ENCODE measurements at regions not wholly inside any gene's neighbourhood (a gene's known extent, or its start where the extent isn't known, plus 50 kb on each side); places are given as distances from the start of the nearest gene placed in this dataset.

- Histone ChIP-seq H3K9me3 (no peaks in the 10 kb centered on the region), H3K36me3 (ENCODE audit: low read depth) (no peaks in the 10 kb centered on the region), H3K4me3 (no peak overlapping the region), H3K4me1 (ENCODE audit: low read depth) (no peaks in the 10 kb centered on the region)
- DNase-seq, result no peak
- ATAC-seq, result no peak
- intact Hi-C loops (cut with DNase I, micrococcal nuclease), result no loop called here
- no peak for TF ChIP-seq CTCF (IDR thresholded peaks at IDR 0.05)
Measured at GRCh38 chr20:55354720-55355119, 650.6 kb downstream of the CBLN4 start.

- TF ChIP-seq CTCF (IDR thresholded peaks at IDR 0.05), result no peak
- Histone ChIP-seq H3K4me3 (no peak overlapping the region), H3K9me3 (no peaks in the 10 kb centered on the region), H3K4me1 (ENCODE audit: low read depth) (no peaks in the 10 kb centered on the region), H3K36me3 (ENCODE audit: low read depth) (no peaks in the 10 kb centered on the region)
- DNase-seq (no peak), ATAC-seq (no peak)
- intact Hi-C loops (cut with DNase I, micrococcal nuclease), result no loop called here
Measured at GRCh38 chr20:55353206-55353605, 652.1 kb downstream of the CBLN4 start.

- intact Hi-C loops (cut with DNase I, micrococcal nuclease), result no loop called here
- TF ChIP-seq CTCF (IDR thresholded peaks at IDR 0.05), result no peak
- no peaks in the 10 kb centered on the region for H3K36me3 ChIP-seq (ENCODE audit: low read depth)
- no peak overlapping the region for H3K4me3 ChIP-seq
- H3K9me3 ChIP-seq, result no peaks in the 10 kb centered on the region
- ATAC-seq, result no peak
- DNase-seq, result no peak
- H3K4me1 ChIP-seq (ENCODE audit: low read depth), result no peaks in the 10 kb centered on the region
Measured at GRCh38 chr20:55348223-55348622, 657.1 kb downstream of the CBLN4 start.

GRCh38 chr20:55342822-55343221 is 662.5 kb downstream of the CBLN4 start:
- TF ChIP-seq CTCF (IDR thresholded peaks at IDR 0.05), result no peak
- no peaks in the 10 kb centered on the region for H3K36me3 ChIP-seq (ENCODE audit: low read depth)
- DNase-seq, result no peak
- no peaks in the 10 kb centered on the region for H3K4me1 ChIP-seq (ENCODE audit: low read depth)
- no peak for ATAC-seq
- no peaks in the 10 kb centered on the region for H3K9me3 ChIP-seq
- H3K4me3 ChIP-seq, result no peak overlapping the region
- intact Hi-C loops (cut with DNase I, micrococcal nuclease), result no loop called here

GRCh38 chr20:55333798-55334197 is 671.5 kb downstream of the CBLN4 start:
- no peak for DNase-seq
- Histone ChIP-seq H3K9me3 (no peaks in the 10 kb centered on the region), H3K4me1 (ENCODE audit: low read depth) (no peaks in the 10 kb centered on the region), H3K4me3 (no peak overlapping the region), H3K36me3 (ENCODE audit: low read depth) (no peaks in the 10 kb centered on the region)
- intact Hi-C loops (cut with DNase I, micrococcal nuclease), result no loop called here
- TF ChIP-seq CTCF (IDR thresholded peaks at IDR 0.05), result no peak
- no peak for ATAC-seq

GRCh38 chr20:55329108-55329507 is 676.2 kb downstream of the CBLN4 start:
- Histone ChIP-seq H3K36me3 (ENCODE audit: low read depth) (no peaks in the 10 kb centered on the region), H3K4me1 (ENCODE audit: low read depth) (no peaks in the 10 kb centered on the region), H3K9me3 (no peaks in the 10 kb centered on the region), H3K4me3 (no peak overlapping the region)
- no peak for ATAC-seq
- no peak for DNase-seq
- no peak for TF ChIP-seq CTCF (IDR thresholded peaks at IDR 0.05)
- intact Hi-C loops (cut with DNase I, micrococcal nuclease), result no loop called here

Data from mucosa of descending colon (tissue), 3 donors.